CD4-positive, alpha-beta T cell (primary cell): ENCODE measurements at regions not wholly inside any gene's neighbourhood (a gene's known extent, or its start where the extent isn't known, plus 50 kb on each side); places are given as distances from the start of the nearest gene placed in this dataset.
"Not testable (repeated sequence)": the region's sequence is repeated elsewhere in the genome, so short reads cannot be mapped to it uniquely, and the experiment has no call there.

Source experiments
- ATAC-seq: fragments of 200-7000 bp; cut with Tn5 transposase; one replicate; pipeline ENCODE4 v1.10.0; 2022; ENCODE audit warnings: mild to moderate bottlenecking; ENCODE audit not compliant: poor library complexity
- CTCF ChIA-PET: fragments of 350-600 bp; sonication (Branson Sonifier 250); formaldehyde crosslinking; loops from one replicate; lab custom pipeline; 2021; ENCODE audit warnings: antibody characterized with exemption, inconsistent platforms; lab: Charles Lee
- POLR2A ChIA-PET: fragments of 350-600 bp; sonication (Branson Sonifier 250); formaldehyde crosslinking; loops from one replicate; lab custom pipeline; 2021; ENCODE audit warnings: antibody characterized with exemption, inconsistent platforms; lab: Charles Lee
- DNase-seq, 14 experiments: peaks; one replicate each; pipeline ENCODE4 v3.0.0-alpha.2; 2013 to 2020; ENCODE audit warnings: mixed read lengths in 2 of 14
- H3K27ac ChIP-seq, 2 donors: one replicate each; pipeline versions ENCODE4 v1.5.1 to v1.7.0; 2013; ENCODE audit warnings: low read length in 2 of 2, low read depth in 1 of 2, mild to moderate bottlenecking in 1 of 2
- H3K27me3 ChIP-seq, 2 experiments: 1 replicate in 1 of 2; 2 replicates in 1 of 2; pipeline versions ENCODE4 v1.6.1 to v1.7.0; 2013; ENCODE audit warnings: low read length in 2 of 2, control low read depth in 1 of 2, mild to moderate bottlenecking in 1 of 2, moderate library complexity in 1 of 2; ENCODE audit not compliant: insufficient read depth in 2 of 2, control insufficient read depth in 1 of 2
- H3K36me3 ChIP-seq: one replicate; pipeline ENCODE4 v1.6.1; 2013; ENCODE audit warnings: low read length, control low read depth; ENCODE audit not compliant: insufficient read depth
- H3K4me1 ChIP-seq: one replicate; pipeline ENCODE4 v1.6.1; 2013; ENCODE audit warnings: low read length, control low read depth; ENCODE audit not compliant: insufficient read depth
- H3K4me3 ChIP-seq: one replicate; pipeline ENCODE4 v1.5.1; 2013; ENCODE audit warnings: mild to moderate bottlenecking, low read length, moderate library complexity
- H3K9me3 ChIP-seq, 2 experiments: 1 replicate in 1 of 2; 2 replicates in 1 of 2; pipeline versions ENCODE4 v1.6.1 to v1.7.0; 2013; ENCODE audit warnings: low read length in 2 of 2, mild to moderate bottlenecking in 2 of 2, control low read depth in 1 of 2, moderate library complexity in 1 of 2; ENCODE audit not compliant: control insufficient read depth in 1 of 2, insufficient read depth in 1 of 2
- H3K27ac Mint-ChIP-seq: one replicate; pipeline ENCODE4 v1.8.0; 2020; ENCODE audit warnings: mixed read lengths
- H3K27me3 Mint-ChIP-seq: one replicate; pipeline ENCODE4 v1.8.0; 2021; ENCODE audit warnings: mixed read lengths
- H3K36me3 Mint-ChIP-seq: one replicate; pipeline ENCODE4 v1.8.0; 2021; ENCODE audit warnings: low read depth, mixed read lengths
- H3K4me1 Mint-ChIP-seq: one replicate; pipeline ENCODE4 v1.8.0; 2021; ENCODE audit warnings: low read depth, mixed read lengths
- H3K4me3 Mint-ChIP-seq: one replicate; pipeline ENCODE4 v1.8.0; 2020; ENCODE audit warnings: mild to moderate bottlenecking, mixed read lengths
- H3K9me3 Mint-ChIP-seq: one replicate; pipeline ENCODE4 v1.8.0; 2020; ENCODE audit warnings: mixed read lengths
- CTCF ChIP-seq: fragments of 200-600 bp; IDR thresholded peaks from one replicate; pipeline ENCODE4 v1.8.0; 2022; ENCODE audit warnings: antibody characterized with exemption, mild to moderate bottlenecking
- intact Hi-C, 2 experiments: fragments of 100-400 bp; cut with DNase I in 1 of 2; cut with micrococcal nuclease in 1 of 2; formaldehyde crosslinking; loops; one replicate each; pipeline versions ENCODE4 v1.15.1 to v1.9.0; 2023 to 2025; cut with DNase I, micrococcal nuclease

DNA sequence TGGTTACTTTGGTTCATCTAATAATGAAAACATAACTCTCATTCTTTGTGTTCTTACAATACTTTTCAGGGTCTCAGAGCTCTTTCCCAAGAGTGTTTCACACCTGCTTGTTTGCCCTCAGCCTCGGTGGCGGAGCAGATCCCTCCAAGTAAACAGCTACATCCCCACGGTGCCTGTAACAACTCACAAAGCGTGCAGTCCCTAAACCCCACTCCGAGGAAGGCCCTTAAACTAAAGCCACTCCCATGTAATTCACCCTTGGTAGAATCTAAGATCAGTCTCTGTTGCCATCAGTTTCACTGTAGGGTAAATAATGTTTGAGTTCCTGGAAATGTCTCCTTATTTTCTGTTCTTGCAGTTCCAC lies 101.1 kb downstream of the TFAP2A start:
- Histone ChIP-seq H3K36me3 (no peaks in the 10 kb centered on the region), H3K27ac (no peak overlapping the region), H3K27me3 (no peaks in the 10 kb centered on the region), H3K4me1 (no peaks in the 10 kb centered on the region), H3K9me3 (peaks cover 0 to 3% of the 10 kb centered on the region in 2 experiments), H3K4me3 (no peak overlapping the region)
- H3K27ac Mint-ChIP-seq = no peak overlapping the region
- H3K4me3 Mint-ChIP-seq = no peak overlapping the region
- intact Hi-C loops = no loop called here
- no peaks in the 10 kb centered on the region for H3K4me1 Mint-ChIP-seq
- CTCF ChIA-PET = no interaction called here
- H3K36me3 Mint-ChIP-seq = no peaks in the 10 kb centered on the region
- H3K27me3 Mint-ChIP-seq = peaks cover 19% of the 10 kb centered on the region
- POLR2A ChIA-PET = no interaction called here
- no peak for TF ChIP-seq CTCF
- no peaks in the 10 kb centered on the region for H3K9me3 Mint-ChIP-seq
- no peak for ATAC-seq
- no peak for DNase-seq

- Histone ChIP-seq H3K36me3 (no peaks in the 10 kb centered on the region), H3K4me3 (no peak overlapping the region), H3K4me1 (no peaks in the 10 kb centered on the region), H3K27ac (no peak overlapping the region), H3K27me3 (no peaks in the 10 kb centered on the region), H3K9me3 (peaks cover 0 to 9% of the 10 kb centered on the region in 2 experiments)
- intact Hi-C loops = no loop called here
- POLR2A ChIA-PET = no interaction called here
- peaks cover 13% of the 10 kb centered on the region for H3K27me3 Mint-ChIP-seq
- H3K36me3 Mint-ChIP-seq = no peaks in the 10 kb centered on the region
- H3K9me3 Mint-ChIP-seq = no peaks in the 10 kb centered on the region
- H3K4me1 Mint-ChIP-seq = no peaks in the 10 kb centered on the region
- no peak overlapping the region for H3K27ac Mint-ChIP-seq
- no peak for TF ChIP-seq CTCF
- CTCF ChIA-PET = no interaction called here
- ATAC-seq = no peak
- no peak for DNase-seq
- no peak overlapping the region for H3K4me3 Mint-ChIP-seq
Measured at GRCh38 chr6:10312445-10312844, 102.4 kb downstream of the TFAP2A start.

DNA sequence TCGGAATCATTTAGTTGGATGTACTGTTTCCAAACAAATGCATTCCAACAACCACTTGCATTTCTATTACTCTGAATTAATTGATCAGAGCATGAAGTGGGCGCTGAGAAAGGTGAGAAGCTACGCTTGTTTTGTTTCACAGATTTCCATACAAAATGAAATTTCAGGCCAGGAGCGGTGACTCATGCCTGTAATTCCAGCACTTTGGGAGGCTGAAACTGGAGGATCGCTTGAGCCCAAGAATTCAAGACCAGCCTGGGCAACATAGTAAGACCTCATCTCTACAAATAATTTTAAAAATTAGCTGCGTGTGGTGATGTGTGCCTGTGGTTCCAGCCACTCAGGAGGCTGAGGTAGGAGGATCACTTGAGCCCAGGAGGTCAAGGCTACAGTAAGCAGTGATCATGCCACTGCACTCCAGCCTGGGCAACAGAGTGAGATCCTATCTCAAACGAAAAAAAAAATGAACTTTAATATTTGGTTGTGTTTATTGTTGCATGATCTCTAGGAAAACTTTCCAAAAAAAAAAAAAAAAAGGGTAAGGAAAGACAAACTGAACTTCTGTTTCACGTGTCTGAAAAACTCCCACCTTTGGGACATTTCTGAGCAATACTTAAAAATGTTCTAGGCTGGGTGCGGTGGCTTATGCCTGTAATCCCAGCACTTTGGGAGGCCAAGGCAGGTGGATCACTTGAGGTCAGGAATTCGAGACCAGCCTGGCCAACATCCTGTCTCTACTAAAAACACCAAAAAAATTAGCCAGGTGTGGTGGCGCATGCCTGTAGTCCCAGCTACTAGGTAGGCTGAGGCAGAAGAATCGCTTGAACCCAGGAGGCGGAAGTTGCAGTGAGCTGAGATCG lies 103.1 kb downstream of the TFAP2A start:
- H3K27ac ChIP-seq, CTCF ChIA-PET, H3K36me3 Mint-ChIP-seq, H3K36me3 ChIP-seq, H3K27me3 ChIP-seq, H3K4me3 ChIP-seq, POLR2A ChIA-PET, H3K27ac Mint-ChIP-seq, H3K9me3 Mint-ChIP-seq, ATAC-seq, intact Hi-C loops, H3K4me3 Mint-ChIP-seq, H3K4me1 Mint-ChIP-seq, H3K4me1 ChIP-seq, H3K9me3 ChIP-seq, DNase-seq: not testable (repeated sequence)
- H3K27me3 Mint-ChIP-seq = peaks cover 13% of the 10 kb centered on the region

- Mint-ChIP-seq H3K27ac (no peak overlapping the region), H3K4me1 (no peaks in the 10 kb centered on the region), H3K9me3 (no peaks in the 10 kb centered on the region), H3K27me3 (peaks cover 9% of the 10 kb centered on the region), H3K4me3 (no peak overlapping the region), H3K36me3 (no peaks in the 10 kb centered on the region)
- H3K4me1 ChIP-seq = no peaks in the 10 kb centered on the region
- ChIA-PET CTCF (no interaction called here), POLR2A (no interaction called here)
- H3K27me3 ChIP-seq = no peaks in the 10 kb centered on the region
- ATAC-seq (no peak), DNase-seq (no peak)
- no peak overlapping the region for H3K4me3 ChIP-seq
- TF ChIP-seq CTCF = no peak
- H3K36me3 ChIP-seq = no peaks in the 10 kb centered on the region
- H3K9me3 ChIP-seq = peaks cover 0 to 6% of the 10 kb centered on the region in 2 experiments
- intact Hi-C loops = no loop called here
- H3K27ac ChIP-seq = no peak overlapping the region
Measured at GRCh38 chr6:10310826-10311225, 104.0 kb downstream of the TFAP2A start.
